IMR-90 (cell line): ENCODE measurements at regions not wholly inside any gene's neighbourhood (a gene's known extent, or its start where the extent isn't known, plus 50 kb on each side); places are given as distances from the start of the nearest gene placed in this dataset.

Experiments used
- ATAC-seq: fragments of 200-7000 bp; cut with Tn5 transposase; 2 replicates; pipeline ENCODE4 v1.9.1; 2020; ENCODE audit warnings: low read depth, mild to moderate bottlenecking, moderate library complexity
- BruUV-seq: library from RNA; stranded (reverse); fragments of 400-500 nt; replicated peaks from 2 replicates; lab custom pipeline; 2021; lab: Mats Ljungman, UMichigan
- CTCF ChIA-PET: fragments of 300-600 bp; formaldehyde crosslinking; extraction: SDS; loops from one replicate; lab custom pipeline; 2021; ENCODE audit warnings: antibody characterized with exemption; lab: Yijun Ruan, JAX
- POLR2A ChIA-PET: fragments of 300-600 bp; sonication (Branson Sonifier 250); formaldehyde crosslinking; loops from one replicate; lab custom pipeline; 2022; ENCODE audit warnings: antibody characterized with exemption; ENCODE audit not compliant: unreplicated experiment; lab: Charles Lee
- DNase-seq: peaks from one replicate; pipeline ENCODE4 v3.0.0; 2013
- H2AFZ ChIP-seq: replicated peaks from 2 replicates; pipeline ENCODE3; 2013; ENCODE audit warnings: low read length, mild to moderate bottlenecking; ENCODE audit not compliant: poor library complexity
- H2AK5ac ChIP-seq: 2 replicates; pipeline ENCODE4 v1.6.1; 2013; ENCODE audit warnings: low read depth, low read length, inconsistent platforms
- H2AK9ac ChIP-seq: replicated peaks from 2 replicates; pipeline ENCODE3; 2013; ENCODE audit warnings: mild to moderate bottlenecking, low read depth, low read length, moderate library complexity; ENCODE audit not compliant: poor library complexity
- H2BK120ac ChIP-seq: 2 replicates; pipeline ENCODE4 v1.6.1; 2013; ENCODE audit warnings: low read depth, low read length, inconsistent platforms
- H2BK15ac ChIP-seq: 3 replicates; pipeline ENCODE4 v1.6.1; 2013; ENCODE audit warnings: low read depth, low read length, inconsistent platforms
- H2BK20ac ChIP-seq: 2 replicates; pipeline ENCODE4 v1.6.1; 2013; ENCODE audit warnings: low read depth, mild to moderate bottlenecking, inconsistent platforms, low read length, moderate library complexity
- H2BK5ac ChIP-seq: 2 replicates; pipeline ENCODE4 v1.6.1; 2013; ENCODE audit warnings: mild to moderate bottlenecking, low read depth, low read length, inconsistent platforms; ENCODE audit not compliant: poor library complexity, severe bottlenecking
- H3K14ac ChIP-seq: replicated peaks from 2 replicates; pipeline ENCODE4 v1.6.1; 2013; ENCODE audit warnings: low read depth, low read length, inconsistent platforms
- H3K18ac ChIP-seq: 2 replicates; pipeline ENCODE4 v1.6.1; 2013; ENCODE audit warnings: low read depth, low read length, control low read depth
- H3K23ac ChIP-seq: 2 replicates; pipeline ENCODE4 v1.6.1; 2013; ENCODE audit warnings: low read depth, low read length, inconsistent platforms
- H3K27ac ChIP-seq: 2 replicates; pipeline ENCODE4 v1.5.1; 2013; ENCODE audit warnings: mild to moderate bottlenecking, control low read depth, low read length; ENCODE audit not compliant: insufficient read depth
- H3K27me3 ChIP-seq: 2 replicates; pipeline ENCODE4 v1.6.1; 2013; ENCODE audit warnings: low read length; ENCODE audit not compliant: control insufficient read depth, insufficient read depth
- H3K36me3 ChIP-seq: 2 replicates; pipeline ENCODE4 v1.6.1; 2013; ENCODE audit warnings: low read length, mixed read lengths; ENCODE audit not compliant: control insufficient read depth, insufficient read depth
- H3K4ac ChIP-seq: 2 replicates; pipeline ENCODE4 v1.6.1; 2013; ENCODE audit warnings: low read depth, low read length, inconsistent platforms
- H3K4me1 ChIP-seq: 2 replicates; pipeline ENCODE4 v1.6.1; 2013; ENCODE audit warnings: low read length, mixed read lengths; ENCODE audit not compliant: control insufficient read depth, insufficient read depth
- H3K4me2 ChIP-seq: 2 replicates; pipeline ENCODE4 v1.6.1; 2013; ENCODE audit warnings: low read depth, mild to moderate bottlenecking, control low read depth, low read length, moderate library complexity
- H3K4me3 ChIP-seq: 2 replicates; pipeline ENCODE4 v1.5.1; 2013; ENCODE audit warnings: low read depth, mild to moderate bottlenecking, control low read depth, low read length, moderate library complexity; ENCODE audit not compliant: insufficient read depth
- H3K56ac ChIP-seq: 2 replicates; pipeline ENCODE4 v1.6.1; 2013; ENCODE audit warnings: low read length, inconsistent platforms; ENCODE audit not compliant: insufficient read depth; ENCODE audit errors: extremely low read depth
- H3K79me1 ChIP-seq, 2 experiments: 2 replicates each; pipeline ENCODE4 v1.6.1; 2013; ENCODE audit warnings: low read length in 2 of 2, inconsistent platforms in 1 of 2, low read depth in 1 of 2
- H3K9ac ChIP-seq: 2 replicates; pipeline ENCODE4 v1.6.1; 2013; ENCODE audit warnings: low read depth, low read length, control low read depth
- H3K9me1 ChIP-seq: 2 replicates; pipeline ENCODE4 v1.6.1; 2013; ENCODE audit warnings: low read length, inconsistent platforms; ENCODE audit not compliant: insufficient read depth
- H3K9me3 ChIP-seq: 2 replicates; pipeline ENCODE4 v1.6.1; 2013; ENCODE audit warnings: low read length; ENCODE audit not compliant: control insufficient read depth, insufficient read depth
- H4K20me1 ChIP-seq: 2 replicates; pipeline ENCODE4 v1.6.1; 2013; ENCODE audit warnings: low read length, inconsistent platforms; ENCODE audit not compliant: insufficient read depth
- H4K5ac ChIP-seq: 2 replicates; pipeline ENCODE4 v1.6.1; 2013; ENCODE audit warnings: mild to moderate bottlenecking, low read depth, low read length, control low read depth
- H4K8ac ChIP-seq, 2 experiments: 2 replicates each; pipeline ENCODE4 v1.6.1; 2013; ENCODE audit warnings: low read depth in 2 of 2, low read length in 2 of 2, control low read depth in 1 of 2, inconsistent platforms in 1 of 2
- H4K91ac ChIP-seq: 2 replicates; pipeline ENCODE4 v1.6.1; 2013; ENCODE audit warnings: low read depth, low read length, inconsistent platforms; ENCODE audit not compliant: insufficient read depth
- BHLHE40 ChIP-seq: fragments of 150-350 bp; IDR thresholded peaks from 2 replicates; pipeline ENCODE4 v1.6.1; 2016; ENCODE audit warnings: mild to moderate bottlenecking, low read depth, low read length
- CEBPB ChIP-seq: IDR thresholded peaks from 2 replicates; pipeline ENCODE4 v1.6.1; 2012; ENCODE audit warnings: low read depth, low read length, improper control_type of control experiment
- CHD1 ChIP-seq: IDR thresholded peaks from 2 replicates; pipeline ENCODE4 v1.6.1; 2012; ENCODE audit warnings: low read depth, low read length, improper control_type of control experiment
- FOS ChIP-seq: fragments of 150-350 bp; IDR thresholded peaks from 2 replicates; pipeline ENCODE4 v1.6.1; 2016; ENCODE audit warnings: low read depth, low read length
- MAFK ChIP-seq: IDR thresholded peaks from 2 replicates; pipeline ENCODE4 v1.6.1; 2012; ENCODE audit warnings: low read depth, low read length, improper control_type of control experiment
- MAZ ChIP-seq: IDR thresholded peaks from 2 replicates; pipeline ENCODE4 v1.6.1; 2012; ENCODE audit warnings: low read depth, mild to moderate bottlenecking, low read length, improper control_type of control experiment, moderate library complexity, borderline replicate concordance
- MXI1 ChIP-seq: IDR thresholded peaks from 2 replicates; pipeline ENCODE4 v1.6.1; 2012; ENCODE audit warnings: low read depth, mild to moderate bottlenecking, low read length, moderate library complexity, borderline replicate concordance
- NFE2L2 ChIP-seq: fragments of 150-350 bp; IDR thresholded peaks from 2 replicates; pipeline ENCODE4 v1.6.1; 2016; ENCODE audit warnings: low read depth, mild to moderate bottlenecking, low read length
- POLR2A ChIP-seq: IDR thresholded peaks from 2 replicates; pipeline ENCODE4 v1.6.1; 2012; ENCODE audit warnings: mild to moderate bottlenecking, low read depth, low read length
- RAD21 ChIP-seq: IDR thresholded peaks from 2 replicates; pipeline ENCODE4 v1.6.1; 2012; ENCODE audit warnings: low read length, improper control_type of control experiment
- RCOR1 ChIP-seq: IDR thresholded peaks from 2 replicates; pipeline ENCODE4 v1.6.1; 2012; ENCODE audit warnings: mild to moderate bottlenecking, low read length, improper control_type of control experiment; ENCODE audit not compliant: insufficient replicate concordance
- RFX5 ChIP-seq: IDR thresholded peaks from 2 replicates; pipeline ENCODE4 v1.8.0; 2012; ENCODE audit warnings: low read depth, mild to moderate bottlenecking, low read length, moderate library complexity
- SMC3 ChIP-seq: fragments of 150-350 bp; IDR thresholded peaks from 2 replicates; pipeline ENCODE4 v1.6.1; 2016; ENCODE audit warnings: low read depth, mild to moderate bottlenecking, antibody characterized with exemption, low read length, moderate library complexity
- WGBS, 2 experiments: methylation state at CpG; one replicate each; pipeline versions ENCODE4 v1.1.5 to v1.1.7; 2013; ENCODE audit warnings: missing lambda C conversion rate in 2 of 2; ENCODE audit not compliant: insufficient read length in 1 of 2; ENCODE audit errors: extremely low coverage in 2 of 2; 5-methylcytosine and 5-hydroxymethylcytosine counted together
- dilution Hi-C: fragments of 300-500 bp; cut with HindIII; formaldehyde crosslinking; loops from one replicate; pipeline ENCODE4 v1.14.3; 2018; ENCODE audit warnings: low sequenced_read_pairs; ENCODE audit not compliant: unreplicated experiment
- in situ Hi-C: fragments of 300-500 bp; cut with MboI; formaldehyde crosslinking; loops from 3 replicates; pipeline ENCODE4 v1.14.3; 2019; ENCODE audit warnings: low sequenced_read_pairs, inconsistent platforms, mixed read lengths
- intact Hi-C: fragments of 100-400 bp; cut with micrococcal nuclease; formaldehyde crosslinking; loops from 2 replicates; pipeline ENCODE4 v1.10.0; 2022
- TF ChIP-seq, protein P1 (sequence below): conservative IDR thresholded peaks from 2 replicates; pipeline ENCODE4 v1.5.1; 2012; ENCODE audit warnings: mild to moderate bottlenecking, low read depth, low read length, improper control_type of control experiment

DNA sequence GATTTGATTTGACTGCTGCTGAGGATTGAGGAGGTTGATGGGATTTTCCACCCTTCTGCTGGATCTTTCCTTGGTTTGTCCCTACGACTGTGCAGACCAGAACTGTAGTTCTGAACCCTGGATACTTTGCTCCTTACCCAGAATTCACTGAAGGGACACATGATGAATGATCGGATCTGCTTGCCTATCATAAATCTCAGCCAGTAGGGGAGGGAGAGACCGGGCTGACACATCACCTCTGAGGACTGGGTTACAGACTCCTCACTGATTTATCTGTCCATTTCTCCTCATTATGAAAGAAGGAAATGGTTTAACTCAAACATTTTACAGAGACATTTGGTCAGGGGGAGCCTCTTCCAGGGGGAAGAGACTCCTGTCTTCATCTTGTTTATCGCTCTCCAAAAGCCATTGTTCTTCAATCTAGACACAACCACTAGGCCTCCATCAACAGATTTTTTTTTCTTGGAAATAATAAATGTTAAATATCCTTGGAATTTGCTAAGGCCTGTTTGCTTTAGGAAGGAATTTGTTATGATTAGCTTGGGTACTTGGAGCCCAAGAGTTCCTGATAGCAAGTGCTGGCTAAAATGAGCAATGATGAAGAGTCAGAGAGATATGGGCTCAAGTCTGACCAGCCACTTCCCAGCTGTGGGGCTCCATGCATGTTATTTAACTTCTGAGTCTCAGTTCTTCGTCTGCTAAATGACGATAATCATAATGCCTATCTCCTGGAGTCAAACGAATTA is 925.5 kb downstream of the SLC4A3 start:
- Histone ChIP-seq H3K18ac (peak overlapping the region; percentile 85), H3K4me1 (peaks cover 7% of the 10 kb centered on the region), H3K23ac (no peak overlapping the region), H3K9me1 (no peaks in the 10 kb centered on the region; the same call in 1 of the 2 replicates), H3K27me3 (no peaks in the 10 kb centered on the region), H2AK9ac (no peak overlapping the region), H3K36me3 (no peaks in the 10 kb centered on the region), H2BK5ac (no peak overlapping the region), H3K79me1 (no peaks in the 10 kb centered on the region), H2BK15ac (0 out of 3 replicates have a peak overlapping the region, but pooled peaks have one; percentile 25), H4K20me1 (no peaks in the 10 kb centered on the region), H3K14ac (peak overlapping the region; percentile 10; the same call in 1 of the 2 replicates), H3K27ac (peak overlapping the region; percentile 32; the same call in 1 of the 2 replicates), H3K9ac (no peak overlapping the region), H2BK20ac (peak overlapping the region; percentile 60), H3K56ac (no peak overlapping the region), H3K9me3 (no peaks in the 10 kb centered on the region), H3K4me3 (no peak overlapping the region), H4K91ac (peak overlapping the region; percentile 78), H4K5ac (peak overlapping the region; percentile 85), H3K4ac (peak overlapping the region; percentile 61), H2AK5ac (no peak overlapping the region), H3K4me2 (0 out of 2 replicates have a peak overlapping the region, but pooled peaks have one; percentile 34), H2AFZ (peak overlapping the region; percentile 73), H2BK120ac (peak overlapping the region; percentile 66), H4K8ac (peak overlapping the region in 1 of 2 experiments; percentile 44; a peak in 3 of 4 replicates)
- no TSS peak for BruUV-seq
- ChIA-PET POLR2A (no interaction called here), CTCF (no interaction called here)
- DNase-seq (peak; percentile 59), ATAC-seq (peak; percentile 85)
- TF ChIP-seq FOS (no peak), RAD21 (no peak), MXI1 (no peak), MAZ (no peak), BHLHE40 (no peak), POLR2A (no peak), MAFK (no peak), SMC3 (no peak), CEBPB (no peak), RCOR1 (no peak), RFX5 (no peak), CHD1 (no peak), NFE2L2 (no peak)
- TF ChIP-seq, protein P1, sequence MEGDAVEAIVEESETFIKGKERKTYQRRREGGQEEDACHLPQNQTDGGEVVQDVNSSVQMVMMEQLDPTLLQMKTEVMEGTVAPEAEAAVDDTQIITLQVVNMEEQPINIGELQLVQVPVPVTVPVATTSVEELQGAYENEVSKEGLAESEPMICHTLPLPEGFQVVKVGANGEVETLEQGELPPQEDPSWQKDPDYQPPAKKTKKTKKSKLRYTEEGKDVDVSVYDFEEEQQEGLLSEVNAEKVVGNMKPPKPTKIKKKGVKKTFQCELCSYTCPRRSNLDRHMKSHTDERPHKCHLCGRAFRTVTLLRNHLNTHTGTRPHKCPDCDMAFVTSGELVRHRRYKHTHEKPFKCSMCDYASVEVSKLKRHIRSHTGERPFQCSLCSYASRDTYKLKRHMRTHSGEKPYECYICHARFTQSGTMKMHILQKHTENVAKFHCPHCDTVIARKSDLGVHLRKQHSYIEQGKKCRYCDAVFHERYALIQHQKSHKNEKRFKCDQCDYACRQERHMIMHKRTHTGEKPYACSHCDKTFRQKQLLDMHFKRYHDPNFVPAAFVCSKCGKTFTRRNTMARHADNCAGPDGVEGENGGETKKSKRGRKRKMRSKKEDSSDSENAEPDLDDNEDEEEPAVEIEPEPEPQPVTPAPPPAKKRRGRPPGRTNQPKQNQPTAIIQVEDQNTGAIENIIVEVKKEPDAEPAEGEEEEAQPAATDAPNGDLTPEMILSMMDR: no peak
- 80% methylated on average over 1 of the region's 7 CpGs; no CpG with 5 or more reads in 1 of the 2 experiments for WGBS, 2 experiments
- dilution Hi-C loops: no loop called here
- in situ Hi-C loops: no loop called here
- intact Hi-C loops: no loop called here
